HepG2 (cell line): ENCODE measurements at regions not wholly inside any gene's neighbourhood (a gene's known extent, or its start where the extent isn't known, plus 50 kb on each side); places are given as distances from the start of the nearest gene placed in this dataset.

ENCODE experiments used
- ATAC-seq: fragments of 200-7000 bp; cut with Tn5 transposase; 3 replicates; pipeline ENCODE4 v1.9.1; 2020; ENCODE audit warnings: mild to moderate bottlenecking, moderate library complexity
- BruUV-seq: library from RNA; stranded (reverse); fragments of 400-500 nt; replicated peaks from 2 replicates; lab custom pipeline; 2021; lab: Mats Ljungman, UMichigan
- CTCF ChIA-PET: fragments of 300-600 bp; formaldehyde crosslinking; extraction: SDS; loops from one replicate; lab custom pipeline; 2021; ENCODE audit warnings: low total read pairs, inconsistent platforms, low intra/inter-chr PET ratio; lab: Yijun Ruan, JAX
- POLR2A ChIA-PET: fragments of 350-600 bp; sonication (Branson Sonifier 250); formaldehyde crosslinking; loops from one replicate; lab custom pipeline; 2020; ENCODE audit warnings: antibody characterized with exemption, inconsistent platforms; lab: Yijun Ruan, JAX
- DNase-seq: peaks from one replicate; pipeline ENCODE4 v3.0.0-alpha.2; 2015; ENCODE audit warnings: low spot score
- FAIRE-seq: peaks from 3 replicates; lab custom pipeline; 2011; peaks lifted over from hg19 to GRCh38; lab: Jason Lieb, UNC
- H2AFZ ChIP-seq: one replicate; pipeline ENCODE4 v1.6.1; 2011; ENCODE audit warnings: low read length, inconsistent platforms
- H3K27ac ChIP-seq: fragments of 300-600 bp; 3 replicates; pipeline ENCODE4 v1.8.0; 2011; ENCODE audit warnings: mixed run types, mild to moderate bottlenecking, mixed read lengths, low read length, inconsistent platforms; ENCODE audit not compliant: insufficient read depth; ENCODE audit errors: extremely low read length
- H3K27me3 ChIP-seq, 2 experiments: fragments of 200-600 bp in 1 of 2; 2 replicates in 1 of 2; 3 replicates in 1 of 2; pipeline versions ENCODE4 v1.6.0 to v1.8.0; 2011; ENCODE audit warnings: low read length in 2 of 2, mild to moderate bottlenecking in 2 of 2, moderate library complexity in 2 of 2, inconsistent platforms in 1 of 2; ENCODE audit not compliant: insufficient read depth in 2 of 2, control insufficient read depth in 1 of 2
- H3K36me3 ChIP-seq, 2 experiments: fragments of 200-600 bp in 1 of 2; replicated peaks in 1 of 2; 2 replicates in 1 of 2; 3 replicates in 1 of 2; pipeline versions ENCODE4 v1.5.1 to v1.8.0; 2011; ENCODE audit warnings: low read length in 2 of 2, inconsistent platforms in 1 of 2; ENCODE audit not compliant: insufficient read depth in 2 of 2, control insufficient read depth in 1 of 2
- H3K4me1 ChIP-seq: 2 replicates; pipeline ENCODE4 v1.5.1; 2012; ENCODE audit warnings: low read length, inconsistent platforms; ENCODE audit not compliant: insufficient read depth
- H3K4me2 ChIP-seq: 2 replicates; pipeline ENCODE4 v1.6.0; 2011; ENCODE audit warnings: low read depth, low read length, inconsistent platforms
- H3K4me3 ChIP-seq, 3 experiments: fragments of 200-600 bp in 1 of 3; sonication (generic), shearing (Covaris generic) in 1 of 3; replicated peaks in 1 of 3; 2 replicates each; pipeline ENCODE4 v1.5.1; 2011 to 2016; ENCODE audit warnings: low read length in 3 of 3, inconsistent platforms in 2 of 3, low read depth in 2 of 3, mild to moderate bottlenecking in 2 of 3, control low read depth in 1 of 3, mixed read lengths in 1 of 3; ENCODE audit not compliant: insufficient read depth in 1 of 3
- H3K79me2 ChIP-seq: one replicate; pipeline ENCODE4 v1.6.1; 2011; ENCODE audit warnings: low read length, inconsistent platforms; ENCODE audit not compliant: insufficient read depth
- H3K9ac ChIP-seq: 2 replicates; pipeline ENCODE4 v1.6.0; 2011; ENCODE audit warnings: mild to moderate bottlenecking, low read depth, low read length, inconsistent platforms; ENCODE audit not compliant: insufficient read depth
- H3K9me3 ChIP-seq: 2 replicates; pipeline ENCODE4 v1.5.1; 2012; ENCODE audit warnings: mild to moderate bottlenecking, low read length
- H4K20me1 ChIP-seq: 2 replicates; pipeline ENCODE4 v1.6.0; 2011; ENCODE audit warnings: inconsistent platforms, mild to moderate bottlenecking, low read length, moderate library complexity; ENCODE audit not compliant: insufficient read depth
- ETV5 ChIP-seq: IDR thresholded peaks from 2 replicates; pipeline ENCODE4 v1.6.1; 2018; ENCODE audit warnings: missing biosample characterization, missing genetic modification reagents, inconsistent platforms, borderline replicate concordance
- FOSL2 ChIP-seq: sonication (generic); formaldehyde crosslinking; IDR thresholded peaks from 2 replicates; pipeline ENCODE4 v1.4.0; 2020; ENCODE audit warnings: missing genetic modification reagents
- HNF4A ChIP-seq: sonication (generic); formaldehyde crosslinking; IDR thresholded peaks from 2 replicates; pipeline ENCODE4 v1.4.0; 2020; ENCODE audit warnings: missing genetic modification reagents
- KDM5A ChIP-seq: fragments of 200-600 bp; sonication (generic); IDR thresholded peaks from 2 replicates; pipeline ENCODE4 v1.7.0; 2018; ENCODE audit warnings: antibody characterized with exemption, mild to moderate bottlenecking, low read length, borderline replicate concordance
- KLF12 ChIP-seq: sonication (generic); formaldehyde crosslinking; IDR thresholded peaks from 2 replicates; pipeline ENCODE4 v1.4.0; 2020; ENCODE audit warnings: missing genetic modification reagents, borderline replicate concordance
- MBD4 ChIP-seq: IDR thresholded peaks from 2 replicates; pipeline ENCODE4 v1.6.1; 2012; ENCODE audit warnings: low read length, inconsistent platforms, borderline replicate concordance
- POLR2A ChIP-seq, 2 experiments: IDR thresholded peaks; 2 replicates each; pipeline ENCODE4 v1.6.1; 2011; ENCODE audit warnings: low read depth in 2 of 2, low read length in 2 of 2, mild to moderate bottlenecking in 1 of 2, moderate library complexity in 1 of 2; ENCODE audit not compliant: insufficient read depth in 1 of 2
- RORA ChIP-seq: sonication (generic); formaldehyde crosslinking; IDR thresholded peaks from 2 replicates; pipeline ENCODE4 v1.5.0; 2020; ENCODE audit warnings: mild to moderate bottlenecking, missing genetic modification reagents, moderate library complexity
- SP140L ChIP-seq: sonication (generic); formaldehyde crosslinking; IDR thresholded peaks from 2 replicates; pipeline ENCODE4 v1.4.0; 2020; ENCODE audit warnings: missing genetic modification reagents, borderline replicate concordance
- SP2 ChIP-seq: sonication (generic); formaldehyde crosslinking; IDR thresholded peaks from 2 replicates; pipeline ENCODE4 v1.5.1; 2020; ENCODE audit warnings: mild to moderate bottlenecking, missing genetic modification reagents
- YEATS2 ChIP-seq: sonication (generic); formaldehyde crosslinking; IDR thresholded peaks from 2 replicates; pipeline ENCODE4 v1.4.0; 2020; ENCODE audit warnings: missing genetic modification reagents, borderline replicate concordance
- ZFAT ChIP-seq: sonication (generic); formaldehyde crosslinking; conservative IDR thresholded peaks from 2 replicates; pipeline ENCODE4 v1.8.1; 2023; ENCODE audit warnings: missing genetic modification reagents, inconsistent platforms
- ZNF232 ChIP-seq: sonication (generic); formaldehyde crosslinking; IDR thresholded peaks from 2 replicates; pipeline ENCODE4 v1.4.0; 2020; ENCODE audit warnings: missing genetic modification reagents, borderline replicate concordance
- ZNF251 ChIP-seq: sonication (generic); formaldehyde crosslinking; IDR thresholded peaks from 2 replicates; pipeline ENCODE4 v1.9.0; 2021; ENCODE audit warnings: mild to moderate bottlenecking, missing genetic modification reagents
- ZNF33B ChIP-seq: sonication (generic); formaldehyde crosslinking; IDR thresholded peaks from 2 replicates; pipeline ENCODE4 v1.5.1; 2020; ENCODE audit warnings: mild to moderate bottlenecking, missing genetic modification reagents
- ZNF382 ChIP-seq: sonication (generic); formaldehyde crosslinking; IDR thresholded peaks from 2 replicates; pipeline ENCODE4 v1.5.0; 2020; ENCODE audit warnings: missing genetic modification reagents, mild to moderate bottlenecking, borderline replicate concordance
- ZNF569 ChIP-seq: sonication (generic); formaldehyde crosslinking; IDR thresholded peaks from 2 replicates; pipeline ENCODE4 v1.5.0; 2020; ENCODE audit warnings: mild to moderate bottlenecking, missing genetic modification reagents, moderate library complexity, borderline replicate concordance
- ZNF598 ChIP-seq: sonication (generic); formaldehyde crosslinking; IDR thresholded peaks from 2 replicates; pipeline ENCODE4 v1.5.1; 2020; ENCODE audit warnings: mild to moderate bottlenecking, missing genetic modification reagents, borderline replicate concordance
- ZNF879 ChIP-seq: sonication (generic); formaldehyde crosslinking; IDR thresholded peaks from 2 replicates; pipeline ENCODE4 v1.8.1; 2023; ENCODE audit warnings: missing genetic modification reagents
- WGBS: methylation state at CpG from one replicate; pipeline ENCODE4 v1.1.6; 2017; ENCODE audit warnings: low lambda C conversion rate; 5-methylcytosine and 5-hydroxymethylcytosine counted together
- in situ Hi-C: cut with HindIII; loops from 2 replicates; pipeline ENCODE4 v1.10.0; 2017; ENCODE audit warnings: low pct_unique_long_range_greater_than_20kb; ENCODE audit not compliant: extremely low pct_ligation_motif_present
- intact Hi-C: fragments of 100-400 bp; cut with micrococcal nuclease; formaldehyde crosslinking; loops from one replicate; pipeline ENCODE4 v1.10.0; 2022; ENCODE audit not compliant: unreplicated experiment
- TF ChIP-seq, protein P1 (sequence below): sonication (generic); formaldehyde crosslinking; IDR thresholded peaks from 2 replicates; pipeline ENCODE4 v1.5.0; 2020; ENCODE audit warnings: missing genetic modification reagents
- TF ChIP-seq, protein P2 (sequence below): sonication (generic); formaldehyde crosslinking; IDR thresholded peaks from 2 replicates; pipeline ENCODE4 v1.5.0; 2020; ENCODE audit warnings: mild to moderate bottlenecking, missing genetic modification reagents, moderate library complexity
- TF ChIP-seq, protein P3 (sequence below): sonication (generic); formaldehyde crosslinking; IDR thresholded peaks from 2 replicates; pipeline ENCODE4 v1.5.0; 2020; ENCODE audit warnings: missing genetic modification reagents, mild to moderate bottlenecking, borderline replicate concordance

DNA sequence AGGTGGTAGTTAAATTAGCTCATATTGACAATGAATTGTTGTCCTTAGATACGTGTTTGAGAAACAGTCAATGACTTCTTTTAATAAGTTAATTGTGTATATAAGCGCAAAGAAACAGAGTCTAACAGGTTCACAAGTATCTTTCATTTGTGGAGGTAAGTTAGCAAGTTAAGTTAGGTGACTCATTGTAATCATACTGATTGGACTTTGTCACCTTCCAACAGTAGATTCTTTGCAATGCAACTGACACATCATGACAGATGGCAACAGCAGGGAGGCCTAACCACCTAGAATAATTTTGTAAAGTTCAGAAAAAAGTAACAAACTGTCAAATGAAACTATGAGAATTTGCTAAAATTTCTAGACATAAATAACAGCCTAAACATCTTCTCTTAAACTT is 207.6 kb upstream of the PITX2 start (continued):
- TF ChIP-seq FOSL2 (CRISPR knock-in tag) (peak; percentile 38; the same call in 1 of the 2 replicates), ZNF232 (CRISPR knock-in tag) (no peak), KDM5A (no peak), ZFAT (no peak)
- TF ChIP-seq, all 625 proteins: peak for 2

DNA sequence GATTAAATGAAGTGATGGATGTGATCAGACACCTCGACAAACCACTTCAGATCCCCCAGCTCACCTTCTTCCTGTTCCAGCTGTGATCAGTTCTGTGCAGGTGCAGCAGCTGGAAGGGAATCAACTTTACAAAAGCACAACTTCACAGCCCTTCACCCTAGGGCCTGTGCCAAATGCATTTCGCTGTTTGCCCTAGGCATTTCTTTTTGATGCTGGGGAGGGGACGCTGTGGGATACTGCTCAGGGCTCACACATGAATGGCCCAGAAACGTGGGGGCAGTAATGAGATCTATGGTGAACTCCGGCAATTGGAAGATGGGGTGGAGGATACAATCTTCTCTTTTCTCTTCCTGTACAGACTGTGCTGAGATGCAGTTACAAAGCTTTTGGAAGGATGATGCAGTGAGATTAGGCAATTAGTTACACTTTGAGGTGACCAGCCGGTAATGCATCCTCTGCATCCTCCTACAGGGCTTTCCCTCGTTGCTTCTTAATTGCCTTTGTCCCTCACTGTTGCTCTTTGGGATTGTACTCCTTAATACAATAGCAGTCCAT is 215.1 kb upstream of the PITX2 start:
- Histone ChIP-seq H3K9ac (no peak overlapping the region), H3K4me3 (no peak overlapping the region), H3K27me3 (no peaks in the 10 kb centered on the region), H3K36me3 (no peaks in the 10 kb centered on the region), H2AFZ (no peak overlapping the region), H3K4me2 (no peak overlapping the region), H4K20me1 (no peaks in the 10 kb centered on the region), H3K27ac (no peak overlapping the region), H3K9me3 (no peaks in the 10 kb centered on the region), H3K79me2 (no peaks in the 10 kb centered on the region), H3K4me1 (no peaks in the 10 kb centered on the region)
- ChIA-PET CTCF (no interaction called here), POLR2A (no interaction called here)
- in situ Hi-C loops (no loop called here), intact Hi-C loops (no loop called here)
- no TSS peak for BruUV-seq
- ATAC-seq (no peak), DNase-seq (no peak), FAIRE-seq (no peak)
- 0% methylated on average over 7 of the region's 7 CpGs for WGBS
- TF ChIP-seq, protein P1, sequence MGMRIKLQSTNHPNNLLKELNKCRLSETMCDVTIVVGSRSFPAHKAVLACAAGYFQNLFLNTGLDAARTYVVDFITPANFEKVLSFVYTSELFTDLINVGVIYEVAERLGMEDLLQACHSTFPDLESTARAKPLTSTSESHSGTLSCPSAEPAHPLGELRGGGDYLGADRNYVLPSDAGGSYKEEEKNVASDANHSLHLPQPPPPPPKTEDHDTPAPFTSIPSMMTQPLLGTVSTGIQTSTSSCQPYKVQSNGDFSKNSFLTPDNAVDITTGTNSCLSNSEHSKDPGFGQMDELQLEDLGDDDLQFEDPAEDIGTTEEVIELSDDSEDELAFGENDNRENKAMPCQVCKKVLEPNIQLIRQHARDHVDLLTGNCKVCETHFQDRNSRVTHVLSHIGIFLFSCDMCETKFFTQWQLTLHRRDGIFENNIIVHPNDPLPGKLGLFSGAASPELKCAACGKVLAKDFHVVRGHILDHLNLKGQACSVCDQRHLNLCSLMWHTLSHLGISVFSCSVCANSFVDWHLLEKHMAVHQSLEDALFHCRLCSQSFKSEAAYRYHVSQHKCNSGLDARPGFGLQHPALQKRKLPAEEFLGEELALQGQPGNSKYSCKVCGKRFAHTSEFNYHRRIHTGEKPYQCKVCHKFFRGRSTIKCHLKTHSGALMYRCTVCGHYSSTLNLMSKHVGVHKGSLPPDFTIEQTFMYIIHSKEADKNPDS (CRISPR knock-in tag) = no peak
- no peak for TF ChIP-seq KLF12
- TF ChIP-seq SP140L (CRISPR knock-in tag) = no peak
- no peak for TF ChIP-seq SP2 (CRISPR knock-in tag)
- no peak for TF ChIP-seq ZNF569
- TF ChIP-seq, protein P2, sequence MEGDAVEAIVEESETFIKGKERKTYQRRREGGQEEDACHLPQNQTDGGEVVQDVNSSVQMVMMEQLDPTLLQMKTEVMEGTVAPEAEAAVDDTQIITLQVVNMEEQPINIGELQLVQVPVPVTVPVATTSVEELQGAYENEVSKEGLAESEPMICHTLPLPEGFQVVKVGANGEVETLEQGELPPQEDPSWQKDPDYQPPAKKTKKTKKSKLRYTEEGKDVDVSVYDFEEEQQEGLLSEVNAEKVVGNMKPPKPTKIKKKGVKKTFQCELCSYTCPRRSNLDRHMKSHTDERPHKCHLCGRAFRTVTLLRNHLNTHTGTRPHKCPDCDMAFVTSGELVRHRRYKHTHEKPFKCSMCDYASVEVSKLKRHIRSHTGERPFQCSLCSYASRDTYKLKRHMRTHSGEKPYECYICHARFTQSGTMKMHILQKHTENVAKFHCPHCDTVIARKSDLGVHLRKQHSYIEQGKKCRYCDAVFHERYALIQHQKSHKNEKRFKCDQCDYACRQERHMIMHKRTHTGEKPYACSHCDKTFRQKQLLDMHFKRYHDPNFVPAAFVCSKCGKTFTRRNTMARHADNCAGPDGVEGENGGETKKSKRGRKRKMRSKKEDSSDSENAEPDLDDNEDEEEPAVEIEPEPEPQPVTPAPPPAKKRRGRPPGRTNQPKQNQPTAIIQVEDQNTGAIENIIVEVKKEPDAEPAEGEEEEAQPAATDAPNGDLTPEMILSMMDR (CRISPR knock-in tag) = no peak
- TF ChIP-seq ZNF33B (CRISPR knock-in tag) = no peak
- TF ChIP-seq, protein P3, sequence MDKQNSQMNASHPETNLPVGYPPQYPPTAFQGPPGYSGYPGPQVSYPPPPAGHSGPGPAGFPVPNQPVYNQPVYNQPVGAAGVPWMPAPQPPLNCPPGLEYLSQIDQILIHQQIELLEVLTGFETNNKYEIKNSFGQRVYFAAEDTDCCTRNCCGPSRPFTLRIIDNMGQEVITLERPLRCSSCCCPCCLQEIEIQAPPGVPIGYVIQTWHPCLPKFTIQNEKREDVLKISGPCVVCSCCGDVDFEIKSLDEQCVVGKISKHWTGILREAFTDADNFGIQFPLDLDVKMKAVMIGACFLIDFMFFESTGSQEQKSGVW (CRISPR knock-in tag) = no peak
- TF ChIP-seq ZNF251 (CRISPR knock-in tag) = no peak
- no peak for TF ChIP-seq ZNF382 (CRISPR knock-in tag)
- no peak for TF ChIP-seq HNF4A
- no peak for TF ChIP-seq ETV5 (CRISPR knock-in tag)
- TF ChIP-seq ZNF879 (CRISPR knock-in tag) = no peak
- TF ChIP-seq YEATS2 = no peak
- TF ChIP-seq RORA (CRISPR knock-in tag) = no peak
- TF ChIP-seq ZNF598 (CRISPR knock-in tag) = no peak
- TF ChIP-seq MBD4 = no peak
- no peak for TF ChIP-seq POLR2A (IDR thresholded peaks at IDR 0.05; ENCODE audit: insufficient read depth in 1 of 2, low read depth in 2 of 2, low read length in 2 of 2)
